ENCODE measurements at regions not wholly inside any gene's neighbourhood (a gene's known extent, or its start where the extent isn't known, plus 50 kb on each side); places are given as distances from the start of the nearest gene placed in this dataset.

- no peak for DNase-seq
- Mint-ChIP-seq H3K36me3 (no peaks in the 10 kb centered on the region), H3K9me3 (peaks cover 0 to 10% (median 4%) of the 10 kb centered on the region in 7 donors), H3K27me3 (ENCODE audit: low read depth in 3 of 3) (peaks cover 0 to 6% (median 0%) of the 10 kb centered on the region in 3 donors), H3K27ac (no peak overlapping the region), H3K4me1 (peaks cover 2% of the 10 kb centered on the region), H3K4me3 (no peak overlapping the region)
- Histone ChIP-seq H4K20me1 (ENCODE audit: insufficient read depth, low read length) (no peaks in the 10 kb centered on the region), H3K36me3 (replicated peaks in 1 of 2; ENCODE audit: control insufficient read depth in 1 of 2, insufficient read depth in 2 of 2, low read length in 2 of 2) (no peaks in the 10 kb centered on the region), H3K27me3 (ENCODE audit: control insufficient read depth in 2 of 2, insufficient read depth in 2 of 2, low read length in 2 of 2) (peaks cover 0 to 2% of the 10 kb centered on the region in 2 donors), H3K27ac (ENCODE audit: low read depth in 1 of 2, low read length in 2 of 2) (no peak overlapping the region), H3K4me1 (ENCODE audit: control insufficient read depth in 1 of 2, insufficient read depth in 2 of 2, low read length in 2 of 2) (no peaks in the 10 kb centered on the region), H3K4me2 (replicated peaks; ENCODE audit: extremely low read depth, low read length, poor library complexity, severe bottlenecking) (no peak overlapping the region), H3K4me3 (replicated peaks in 1 of 3; ENCODE audit: low read depth in 2 of 3, low read length in 3 of 3) (no peak overlapping the region), H2AFZ (ENCODE audit: insufficient read depth, low read depth, low read length, poor library complexity, severe bottlenecking) (no peak overlapping the region), H3K9ac (ENCODE audit: insufficient read depth, low read length, poor library complexity, severe bottlenecking) (no peak overlapping the region), H3K9me3 (replicated peaks in 1 of 2; ENCODE audit: control insufficient read depth in 1 of 2, insufficient read depth in 1 of 2, low read length in 2 of 2) (no peaks in the 10 kb centered on the region), H3K79me2 (ENCODE audit: insufficient read depth, low read length) (no peaks in the 10 kb centered on the region)
- intact Hi-C loops (cut with micrococcal nuclease), result no loop called here
- no peak for TF ChIP-seq CTCF (IDR thresholded peaks at IDR 0.05)
- WGBS (ENCODE audit: insufficient coverage), result 39% methylated on average over 7 of the region's 7 CpGs
These were observed 115.7 kb upstream of the CACNA2D1 start for GRCh38 chr7:82559193-82559805.

- Histone ChIP-seq H3K4me1 (ENCODE audit: control insufficient read depth in 1 of 2, insufficient read depth in 2 of 2, low read length in 2 of 2) (no peaks in the 10 kb centered on the region), H3K27me3 (ENCODE audit: control insufficient read depth in 2 of 2, insufficient read depth in 2 of 2, low read length in 2 of 2) (no peaks in the 10 kb centered on the region), H3K36me3 (replicated peaks in 1 of 2; ENCODE audit: control insufficient read depth in 1 of 2, insufficient read depth in 2 of 2, low read length in 2 of 2) (no peaks in the 10 kb centered on the region), H3K4me2 (replicated peaks; ENCODE audit: extremely low read depth, low read length, poor library complexity, severe bottlenecking) (no peak overlapping the region), H3K9ac (ENCODE audit: insufficient read depth, low read length, poor library complexity, severe bottlenecking) (no peak overlapping the region), H2AFZ (ENCODE audit: insufficient read depth, low read depth, low read length, poor library complexity, severe bottlenecking) (no peak overlapping the region), H3K4me3 (replicated peaks in 1 of 3; ENCODE audit: low read depth in 2 of 3, low read length in 3 of 3) (no peak overlapping the region), H3K27ac (ENCODE audit: low read depth in 1 of 2, low read length in 2 of 2) (no peak overlapping the region), H4K20me1 (ENCODE audit: insufficient read depth, low read length) (no peaks in the 10 kb centered on the region), H3K79me2 (ENCODE audit: insufficient read depth, low read length) (no peaks in the 10 kb centered on the region), H3K9me3 (replicated peaks in 1 of 2; ENCODE audit: control insufficient read depth in 1 of 2, insufficient read depth in 1 of 2, low read length in 2 of 2) (no peaks in the 10 kb centered on the region)
- peaks cover 4% of the 10 kb centered on the region for H3K4me1 Mint-ChIP-seq
- peak in 1 of 3 donors; percentile 10 for DNase-seq
- peaks cover 0 to 9% (median 4%) of the 10 kb centered on the region in 7 donors for H3K9me3 Mint-ChIP-seq
- no peak overlapping the region for H3K4me3 Mint-ChIP-seq
- no peak for TF ChIP-seq CTCF (IDR thresholded peaks at IDR 0.05)
- peak overlapping the region in 1 of 7 donors; percentile 42 for H3K27ac Mint-ChIP-seq
- H3K27me3 Mint-ChIP-seq (ENCODE audit: low read depth in 3 of 3), result no peaks in the 10 kb centered on the region
- H3K36me3 Mint-ChIP-seq, result no peaks in the 10 kb centered on the region
- WGBS (ENCODE audit: insufficient coverage), result no CpG with 5 or more reads among the region's 6 CpGs
- intact Hi-C loops (cut with micrococcal nuclease), result no loop called here
These were observed 106.2 kb upstream of the CACNA2D1 start for GRCh38 chr7:82549616-82550285.
